ENCODE measurements at regions not wholly inside any gene's neighbourhood (a gene's known extent, or its start where the extent isn't known, plus 50 kb on each side); places are given as distances from the start of the nearest gene placed in this dataset.

- DNase-seq, result no peak
These were observed 511.8 kb upstream of the USP24 start for GRCh38 chr1:55726994-55727393.

- no peak for DNase-seq
These were observed 510.2 kb upstream of the USP24 start for GRCh38 chr1:55725378-55725777.

DNA sequence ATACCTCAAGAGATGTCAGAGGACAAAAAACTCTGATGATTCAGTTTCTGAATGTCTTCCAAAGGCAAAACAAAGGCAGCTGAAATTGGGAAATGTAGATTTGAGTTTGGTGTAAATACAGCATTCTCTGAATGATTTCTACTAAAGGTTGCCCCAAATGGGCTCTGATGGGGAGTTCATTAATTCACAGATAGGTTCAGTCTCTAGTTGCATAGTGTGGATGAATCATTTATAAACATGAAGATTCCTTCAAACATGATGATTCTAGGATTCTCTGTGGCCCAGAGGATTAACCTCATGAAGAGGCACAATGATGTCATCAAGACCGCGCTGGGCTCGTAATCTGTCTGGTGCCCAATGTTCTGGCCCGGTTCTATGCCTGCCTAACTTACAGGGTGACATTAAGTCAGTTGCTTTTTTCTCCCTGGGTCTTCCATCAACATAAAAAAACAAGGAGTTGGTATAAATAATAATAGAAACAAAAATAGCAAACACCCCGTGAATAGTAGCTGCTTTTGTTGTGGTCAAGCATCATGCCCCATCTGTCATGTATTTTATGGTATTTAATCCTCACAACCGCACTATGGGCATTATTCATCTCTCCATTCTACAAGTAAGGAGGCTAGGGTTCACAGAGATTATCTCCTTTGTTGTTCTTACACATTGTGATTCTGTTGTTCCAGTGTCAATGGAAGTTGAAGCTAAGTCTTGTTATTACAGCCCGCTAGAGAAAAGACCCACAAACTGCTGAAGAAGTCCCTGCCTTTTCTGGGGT is 509.6 kb upstream of the USP24 start:
- no peak for DNase-seq

- no peak for DNase-seq
These were observed 507.8 kb upstream of the USP24 start for GRCh38 chr1:55723001-55723400.

- DNase-seq, result no peak
These were observed 505.1 kb upstream of the USP24 start for GRCh38 chr1:55720261-55720660.

DNA sequence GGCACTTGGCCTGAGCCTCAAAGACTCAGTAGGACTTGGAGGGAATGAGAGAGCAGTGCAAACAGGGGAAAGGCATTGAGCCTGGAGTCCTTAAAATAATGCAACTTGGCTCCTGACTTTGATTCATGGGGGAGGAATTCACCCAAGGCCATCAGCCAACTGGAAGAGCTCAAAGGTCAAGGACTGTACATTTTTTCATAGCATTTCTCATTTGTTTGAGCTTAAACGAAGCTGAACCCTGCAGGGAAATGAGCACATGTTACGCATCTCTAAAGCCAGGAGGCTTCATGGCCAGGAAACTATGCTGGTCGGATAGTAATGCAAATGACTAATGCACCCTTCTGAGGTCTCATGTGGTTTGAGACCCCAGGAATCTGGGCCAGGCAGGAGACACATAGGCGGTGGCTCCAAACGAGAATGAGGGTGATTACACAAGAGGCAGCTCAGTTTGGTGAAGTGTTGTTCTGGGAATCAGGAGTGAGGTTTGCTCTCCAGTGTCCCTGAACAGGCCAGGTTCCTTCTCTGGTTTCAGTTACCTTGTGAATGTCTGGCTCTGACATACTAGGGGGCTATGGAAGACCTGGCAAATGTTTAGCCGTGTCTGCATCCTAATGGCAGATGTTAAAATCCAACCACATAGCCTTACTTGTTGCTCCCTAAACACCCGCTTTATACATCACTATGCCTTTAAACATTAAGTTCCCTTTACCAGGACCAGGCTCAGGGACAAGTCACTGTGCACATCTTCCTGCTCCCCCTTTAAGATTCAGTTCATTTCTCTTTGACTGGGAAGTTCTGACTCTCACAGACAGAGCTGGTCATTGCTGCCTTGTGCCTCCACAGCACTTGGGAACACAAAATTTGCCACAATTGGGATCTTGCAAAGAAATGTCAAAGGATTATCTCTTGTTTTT is 503.9 kb upstream of the USP24 start:
- no peak for DNase-seq

DNA sequence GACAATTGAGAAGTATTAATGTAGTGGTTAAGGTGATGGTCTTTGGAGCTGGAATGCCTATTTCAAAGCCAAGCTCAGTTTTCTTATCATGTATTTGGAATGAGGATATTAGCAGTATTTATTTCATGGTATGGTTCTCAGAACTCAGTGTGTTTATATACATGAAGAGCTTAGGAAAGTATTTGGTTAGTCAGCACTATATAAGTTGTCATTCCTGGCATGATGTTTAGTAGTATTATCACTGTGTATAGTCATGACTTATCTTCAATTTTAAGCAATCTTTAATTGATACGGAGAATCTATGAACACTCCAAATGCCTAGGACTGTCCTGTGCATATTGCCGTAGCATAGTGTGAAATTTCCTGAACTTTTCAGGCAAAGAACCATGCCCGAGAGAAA is 501.9 kb upstream of the USP24 start:
- DNase-seq, result no peak

DNA sequence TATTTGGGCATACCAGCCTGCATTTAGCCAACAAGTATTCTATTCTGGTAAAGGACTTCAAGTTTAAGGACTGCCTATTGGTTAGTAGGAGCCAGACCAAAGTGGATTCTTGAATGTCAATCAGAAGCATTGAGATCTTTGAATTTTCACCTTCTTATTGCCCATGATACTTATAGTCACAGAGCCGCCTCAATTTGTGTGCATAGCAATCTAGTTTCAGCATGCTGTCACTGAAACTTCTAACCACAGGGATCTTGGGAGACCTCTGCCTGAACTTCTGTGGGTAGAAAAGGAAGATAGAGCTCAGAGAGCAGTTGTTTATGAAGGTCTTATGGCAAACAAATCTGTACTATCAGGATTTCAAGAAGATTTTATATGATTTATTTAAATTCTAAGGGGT is 501.4 kb upstream of the USP24 start:
- DNase-seq, result no peak

DNA sequence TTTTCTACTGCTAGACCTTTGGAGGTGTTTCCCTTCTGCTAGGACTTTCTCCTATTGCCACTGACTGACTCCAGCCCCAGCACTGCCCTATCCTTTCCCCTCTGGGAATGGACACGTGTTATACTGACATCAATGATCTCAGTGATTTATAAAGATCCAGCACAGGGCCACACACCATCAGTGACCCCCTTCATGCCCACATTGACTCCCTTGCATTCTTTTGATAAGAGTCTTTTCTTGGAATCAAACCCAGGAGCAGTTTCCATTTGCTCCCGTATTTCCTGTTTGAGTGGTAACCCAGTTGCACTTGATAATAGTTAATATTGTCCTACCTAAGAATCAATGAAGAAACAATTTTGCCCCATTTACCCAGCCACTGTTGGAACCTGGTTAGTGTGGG is 501.0 kb upstream of the USP24 start:
- DNase-seq, result no peak

DNA sequence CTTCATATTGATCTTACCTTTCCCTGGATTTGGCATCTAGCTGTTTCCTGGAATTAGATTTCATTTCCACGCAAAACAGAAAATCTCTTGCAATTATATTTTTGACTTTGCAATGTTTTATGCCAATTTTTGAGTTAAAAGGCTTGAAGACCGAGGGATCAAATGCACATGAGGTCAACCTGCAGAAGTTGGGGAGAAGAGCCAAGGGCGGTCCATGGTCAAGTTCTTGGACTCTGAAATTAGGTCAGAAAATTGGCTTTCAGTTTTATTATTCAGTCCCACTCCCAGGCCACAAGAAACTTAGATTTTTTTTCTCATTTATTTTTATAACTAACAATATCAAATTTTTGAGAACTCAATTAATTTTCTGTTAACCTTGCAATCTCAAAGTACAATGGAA is 499.1 kb upstream of the USP24 start:
- DNase-seq, result no peak

DNA sequence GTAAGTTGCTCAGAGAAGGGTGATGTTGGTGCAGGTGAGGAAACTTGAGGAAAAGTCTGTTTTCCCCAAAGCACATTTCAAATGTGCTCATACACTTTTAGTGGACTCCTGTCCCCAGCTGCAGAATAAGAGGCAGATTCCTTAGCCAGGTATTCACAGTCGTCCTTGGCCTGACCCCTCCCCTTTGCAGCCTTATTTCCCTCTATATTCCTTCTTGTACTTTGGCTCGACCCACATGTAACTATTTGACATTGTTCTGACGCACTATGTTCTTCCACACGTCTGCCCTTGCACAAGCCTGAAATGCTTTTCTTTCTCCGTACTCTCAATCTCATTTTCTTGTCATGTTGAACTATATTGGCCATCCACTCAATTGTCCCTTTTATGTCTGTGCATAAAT is 498.4 kb upstream of the USP24 start:
- DNase-seq, result no peak

- no peak for DNase-seq
These were observed 497.0 kb upstream of the USP24 start for GRCh38 chr1:55712148-55712547.

- no peak for DNase-seq
These were observed 493.6 kb upstream of the USP24 start for GRCh38 chr1:55708781-55709180.

DNA sequence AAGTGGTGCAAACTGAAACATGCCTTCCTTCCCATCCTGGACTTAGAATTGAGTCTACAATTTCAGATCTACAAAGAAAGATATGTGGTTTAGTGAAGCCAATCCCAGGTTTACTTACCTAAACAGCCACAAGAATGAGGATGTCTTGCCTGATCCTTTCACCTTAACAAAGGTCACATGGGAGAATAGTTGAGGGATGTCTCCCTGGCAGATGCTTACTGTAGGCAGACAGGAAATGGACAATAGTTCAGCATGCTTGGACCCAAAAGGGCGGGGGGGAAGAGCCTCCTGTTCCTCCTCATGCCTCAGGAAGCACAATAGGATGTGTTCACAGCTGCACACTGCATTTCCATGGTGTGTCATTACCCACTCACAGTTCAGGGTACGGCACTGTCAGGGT is 492.7 kb upstream of the USP24 start:
- no peak for DNase-seq

GRCh38 chr1:55707196-55707595 is 492.0 kb upstream of the USP24 start:
- DNase-seq, result no peak

GRCh38 chr1:55706397-55706796 is 491.2 kb upstream of the USP24 start:
- DNase-seq, result no peak

DNA sequence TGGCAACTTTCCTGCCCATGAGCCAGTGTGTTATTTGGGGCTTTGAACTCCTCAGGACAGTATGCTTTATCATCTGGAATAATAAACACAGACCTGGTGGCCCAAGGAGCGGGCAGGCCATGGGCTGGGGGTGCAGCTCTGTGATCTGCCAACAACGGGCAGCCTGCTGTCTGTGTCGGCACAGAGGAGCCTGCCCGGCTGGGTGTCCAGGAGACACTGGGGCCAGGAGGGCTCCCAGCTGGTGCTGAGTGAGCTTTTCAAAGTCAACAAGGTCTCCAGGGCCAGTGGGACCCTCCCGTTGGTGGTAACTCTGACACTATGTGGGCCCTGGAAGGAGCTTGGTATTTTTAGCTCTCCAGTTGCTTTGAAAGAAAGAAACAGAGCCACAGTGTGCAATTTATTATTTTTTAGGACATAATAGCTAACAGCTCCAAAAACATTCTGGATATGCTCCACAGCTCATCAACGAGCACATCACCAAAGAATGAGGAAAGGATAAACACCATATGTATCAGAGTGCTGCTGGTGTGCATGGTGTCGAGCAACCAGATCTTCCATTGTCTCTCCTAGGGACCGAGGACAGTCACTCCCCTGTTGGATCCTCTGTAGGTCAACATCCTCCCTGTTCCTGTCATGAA is 488.7 kb upstream of the USP24 start:
- no peak for DNase-seq

DNA sequence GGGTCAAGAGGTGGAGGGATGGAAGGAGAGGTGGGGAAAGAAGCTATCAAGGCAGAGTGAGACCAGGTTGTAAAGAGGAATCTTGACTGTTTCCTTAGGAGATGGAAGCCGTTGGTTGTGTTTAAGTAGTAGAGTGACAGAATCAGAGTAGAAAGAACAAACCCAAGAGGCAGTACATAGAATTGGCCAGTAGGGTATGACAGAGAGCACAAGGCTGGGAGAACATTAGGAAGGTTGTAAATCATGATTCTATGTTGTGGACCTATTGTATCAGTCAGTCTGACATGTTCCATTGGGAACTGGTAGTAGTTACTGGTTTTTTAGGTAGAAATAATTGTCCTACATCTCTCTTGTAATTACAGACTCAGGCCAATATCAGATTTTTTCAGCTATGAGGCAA is 486.9 kb upstream of the USP24 start:
- DNase-seq, result no peak

GRCh38 chr1:55700359-55701130 is 485.4 kb upstream of the USP24 start:
- DNase-seq, result no peak

- DNase-seq, result no peak
These were observed 484.1 kb upstream of the USP24 start for GRCh38 chr1:55699228-55699627.

DNA sequence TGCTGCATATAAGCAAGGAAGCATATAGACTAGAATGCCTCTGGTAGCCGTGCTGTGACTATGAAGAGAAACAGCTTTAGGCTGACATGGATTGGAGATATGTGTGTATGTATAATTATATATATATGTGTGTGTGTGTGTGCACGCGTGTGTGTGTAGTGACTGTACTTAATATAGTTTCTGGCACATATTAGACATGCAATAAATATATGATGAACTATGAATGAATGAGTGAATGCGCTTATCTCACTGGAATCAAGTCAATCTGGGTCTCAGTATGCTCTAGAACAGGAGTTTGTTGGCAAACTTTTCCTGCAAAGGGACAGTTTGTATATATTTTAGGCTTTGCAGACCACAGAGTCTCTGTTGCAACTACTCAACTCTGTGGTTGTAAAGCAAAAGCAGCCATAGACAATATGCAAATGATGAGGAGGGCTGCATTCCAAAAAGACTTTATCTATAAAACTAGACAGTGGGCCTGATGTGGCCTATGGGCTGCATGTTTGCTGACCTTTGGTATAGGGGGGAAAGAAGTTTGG is 482.9 kb upstream of the USP24 start:
- no peak for DNase-seq

- DNase-seq, result no peak
These were observed 481.7 kb upstream of the USP24 start for GRCh38 chr1:55696891-55697290.
